Colon (tissue), 2 donors: ENCODE measurements at regions not wholly inside any gene's neighbourhood (a gene's known extent, or its start where the extent isn't known, plus 50 kb on each side); places are given as distances from the start of the nearest gene placed in this dataset.

Experiments
- FAIRE-seq: peaks from 2 replicates; lab custom pipeline; 2012; peaks lifted over from hg19 to GRCh38; lab: Jason Lieb, UNC
- donor health status: control.
- donor health status: control.

DNA sequence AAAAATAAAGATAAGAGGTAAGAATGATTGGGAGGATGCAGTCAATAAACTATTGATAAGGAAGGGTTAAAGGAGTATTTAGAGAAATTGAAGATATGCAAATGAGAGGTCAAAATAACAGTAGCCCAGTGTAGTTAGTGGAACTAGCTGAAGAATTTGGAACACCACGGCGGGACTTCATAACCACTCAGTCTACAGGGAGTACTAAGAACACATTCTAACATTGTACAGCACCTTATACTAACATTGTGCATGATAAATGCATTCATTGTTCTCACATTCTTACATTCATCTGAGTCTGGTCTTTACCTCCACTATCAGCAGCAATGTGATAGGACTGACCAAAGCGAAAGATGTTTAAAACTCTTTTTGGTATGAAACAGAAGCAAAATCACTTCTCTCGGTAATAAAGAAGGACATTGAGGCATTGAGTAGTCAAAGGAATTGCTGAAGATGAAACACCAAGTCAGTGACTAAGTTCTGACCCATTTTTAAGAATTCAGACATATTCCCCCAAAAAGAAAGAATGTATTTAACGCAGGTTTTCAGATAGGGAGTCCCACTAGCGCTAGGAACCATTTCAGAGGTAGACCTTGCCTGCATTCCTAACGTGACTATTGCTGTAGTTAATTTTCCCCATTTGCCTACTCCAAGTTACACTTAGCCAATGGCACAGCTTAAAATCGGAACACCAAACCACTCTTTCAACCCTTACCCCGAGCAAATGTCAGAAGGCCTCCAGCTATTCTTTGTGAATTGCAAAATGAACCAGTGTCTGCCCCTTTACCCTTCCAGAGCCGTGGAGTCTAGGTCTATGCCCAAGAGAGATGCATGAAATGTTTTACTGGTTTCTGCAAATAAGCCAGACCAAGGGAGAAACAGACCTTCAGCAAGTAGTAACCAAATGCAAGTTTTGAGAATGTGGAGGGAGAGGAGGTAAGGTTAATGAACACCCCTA lies 108.8 kb upstream of the IRF2BP2 start:
- no peak for FAIRE-seq

DNA sequence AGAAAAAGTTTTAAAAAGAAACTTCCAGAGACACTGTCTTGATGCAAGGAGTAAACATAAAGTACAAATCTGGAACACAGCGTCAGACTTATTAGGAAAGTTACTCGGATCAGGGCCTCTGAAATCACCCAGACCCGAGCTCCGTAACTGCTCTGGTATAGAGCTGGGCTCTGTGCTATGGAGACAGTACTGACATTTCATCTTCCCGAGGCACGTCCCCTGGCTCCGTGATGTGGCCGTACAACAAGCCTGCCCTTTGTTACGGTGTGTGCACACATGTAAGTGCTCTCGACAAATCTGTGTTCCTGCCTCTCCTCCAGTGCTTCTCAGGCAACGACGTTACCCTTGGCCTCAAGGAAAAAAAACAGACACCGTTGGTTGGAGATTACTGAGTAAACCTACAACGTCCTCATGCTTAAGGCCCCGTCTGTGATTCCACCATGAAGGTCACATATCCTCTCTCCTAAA lies 107.0 kb upstream of the IRF2BP2 start:
- FAIRE-seq: no peak

DNA sequence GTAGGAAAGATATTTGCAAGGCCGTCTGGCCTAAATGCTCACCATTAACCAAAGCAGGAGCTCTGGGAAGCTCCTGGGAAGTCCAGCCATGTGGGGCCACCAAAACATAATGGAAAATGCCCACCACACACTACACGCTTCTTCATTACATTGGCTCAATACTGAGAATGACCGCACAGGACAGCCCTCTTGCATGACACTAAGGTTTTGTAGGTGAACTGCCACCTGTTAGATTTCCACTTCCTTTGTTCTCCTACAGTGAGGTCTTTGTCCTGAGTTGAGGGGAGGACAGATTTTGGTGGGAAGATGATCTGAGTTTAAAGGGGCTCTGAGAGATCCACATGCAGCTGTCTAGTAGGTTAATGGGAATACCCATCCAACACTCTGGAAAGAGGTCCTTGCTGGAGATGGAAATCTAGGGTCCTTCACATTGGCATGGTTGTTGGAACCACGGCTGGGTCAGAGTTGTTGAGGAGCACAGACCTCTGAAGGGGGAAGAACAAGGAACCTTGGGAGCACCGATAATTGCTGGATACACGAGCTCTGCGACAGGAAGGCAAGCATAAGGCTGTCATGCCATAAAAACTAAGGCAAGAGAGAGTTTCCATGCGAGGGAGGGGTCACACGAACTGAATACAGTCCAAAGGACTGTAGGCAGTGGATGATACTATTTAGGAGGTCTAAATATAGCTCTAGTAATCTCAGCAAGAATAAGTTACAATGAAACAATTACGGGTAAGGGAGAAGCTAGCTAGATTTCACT lies 105.5 kb upstream of the IRF2BP2 start:
- no peak for FAIRE-seq

DNA sequence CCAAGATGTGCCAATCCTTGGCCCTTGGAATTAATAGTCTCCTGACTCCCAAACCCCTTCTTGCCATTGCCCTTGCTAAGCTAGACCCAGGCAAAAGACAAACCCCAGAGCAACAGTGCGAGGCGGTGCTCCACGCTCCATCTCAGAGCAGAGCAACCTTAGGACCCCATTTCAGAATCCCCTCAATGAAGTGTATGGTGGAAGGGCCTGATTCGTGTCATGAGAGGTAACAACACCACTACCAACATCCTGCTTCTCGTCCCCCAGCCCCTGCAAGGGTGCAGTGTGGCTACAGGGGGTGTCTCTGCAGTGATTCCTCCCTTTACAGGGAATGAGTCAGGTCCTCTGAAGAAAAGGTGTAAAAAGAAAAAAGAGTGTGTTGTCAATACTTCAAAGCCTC lies 103.9 kb upstream of the IRF2BP2 start:
- no peak for FAIRE-seq

DNA sequence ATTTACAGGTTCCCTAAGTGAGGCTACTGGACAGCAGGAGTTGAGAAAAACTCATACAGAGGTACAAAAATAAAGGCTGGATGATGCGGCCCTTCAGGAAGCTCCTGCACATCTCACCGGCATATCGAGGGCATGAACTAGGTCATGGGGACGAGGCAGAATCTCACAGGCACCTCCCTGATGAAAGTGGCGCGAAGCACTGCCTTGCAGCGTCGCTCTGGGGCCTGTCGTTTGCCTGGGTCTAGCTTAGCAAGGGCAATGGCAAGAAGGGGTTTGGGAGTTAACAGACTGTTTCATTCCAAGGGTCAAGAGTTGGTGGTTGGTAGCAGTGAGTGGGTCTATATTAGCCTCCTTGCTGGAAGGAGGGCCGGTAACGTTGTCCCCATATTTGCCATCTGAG lies 103.5 kb upstream of the IRF2BP2 start:
- FAIRE-seq: no peak

DNA sequence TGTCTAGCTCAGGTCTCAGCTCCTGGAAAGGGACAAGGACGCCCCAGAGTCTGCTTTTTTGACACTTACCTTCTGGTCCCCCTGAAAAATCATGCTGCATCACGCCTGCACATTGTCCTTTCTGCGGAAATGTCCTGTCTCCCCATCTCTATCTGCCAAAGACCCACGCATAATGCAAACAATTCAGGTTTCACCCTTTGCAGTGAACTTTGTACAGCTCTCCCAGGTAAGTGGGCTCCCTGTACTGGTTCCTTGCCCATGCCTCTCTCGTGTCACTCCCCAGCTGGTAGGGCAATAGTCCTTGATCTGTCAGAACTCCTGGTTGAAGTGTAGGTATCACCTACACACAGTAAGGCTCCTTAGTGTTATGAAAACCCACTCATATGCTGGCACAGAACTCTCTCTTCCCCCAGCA lies 102.9 kb upstream of the IRF2BP2 start:
- FAIRE-seq: no peak

DNA sequence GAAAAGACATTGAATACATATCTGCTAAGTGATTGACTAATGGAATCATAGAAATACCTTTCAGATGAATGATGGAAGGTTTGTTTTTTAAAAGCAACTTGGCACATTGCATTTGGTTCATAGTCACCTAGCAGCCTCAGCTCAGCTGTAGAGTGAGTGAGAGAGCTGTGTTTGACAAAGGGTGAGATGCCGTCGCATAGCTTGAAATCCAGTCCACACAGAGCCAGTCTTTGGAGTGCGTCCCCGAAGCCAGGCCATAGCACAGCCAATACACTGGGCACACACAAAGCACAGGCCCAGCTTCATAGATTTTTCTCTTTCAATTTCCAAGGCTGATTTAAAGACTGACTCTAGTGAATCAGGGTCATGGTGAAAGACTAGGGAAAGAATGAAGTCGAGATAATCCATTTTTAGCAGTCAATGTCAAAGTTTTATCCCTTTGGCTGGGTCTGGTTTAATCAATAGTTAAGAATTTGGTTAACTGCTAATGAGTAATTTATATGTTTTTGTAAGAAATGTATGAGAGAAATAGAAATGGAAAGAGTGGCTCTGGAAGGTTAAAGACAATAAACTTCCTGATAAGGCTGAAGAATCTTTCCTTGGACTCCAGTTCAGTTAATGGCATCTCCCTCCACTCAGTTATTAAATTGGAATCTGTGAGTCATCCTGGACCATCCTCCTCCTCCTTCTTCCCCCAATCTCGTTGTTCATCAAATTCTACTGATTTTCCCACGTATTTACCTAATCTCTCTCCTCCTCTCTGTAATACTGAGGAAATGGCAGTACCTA lies 101.2 kb upstream of the IRF2BP2 start:
- FAIRE-seq: no peak

DNA sequence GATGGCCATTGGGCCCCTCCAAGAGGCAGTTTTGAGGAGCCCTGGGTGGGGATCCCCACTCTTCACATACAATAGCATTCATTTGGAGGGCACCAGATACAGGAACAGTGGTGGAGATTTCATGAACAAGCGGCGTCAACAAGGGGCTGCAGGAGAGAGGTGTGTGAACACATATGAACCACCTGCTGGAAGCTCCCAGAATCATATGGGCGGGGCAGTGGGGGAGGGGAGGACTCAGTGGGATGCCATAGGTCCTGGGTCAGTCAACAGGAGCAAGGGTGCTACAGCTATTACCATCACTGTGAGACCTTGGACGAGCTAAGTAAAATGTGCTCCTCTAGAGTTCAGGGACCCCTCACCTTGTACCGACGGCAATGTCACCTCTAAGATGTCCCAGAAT lies 100.4 kb upstream of the IRF2BP2 start:
- no peak for FAIRE-seq

DNA sequence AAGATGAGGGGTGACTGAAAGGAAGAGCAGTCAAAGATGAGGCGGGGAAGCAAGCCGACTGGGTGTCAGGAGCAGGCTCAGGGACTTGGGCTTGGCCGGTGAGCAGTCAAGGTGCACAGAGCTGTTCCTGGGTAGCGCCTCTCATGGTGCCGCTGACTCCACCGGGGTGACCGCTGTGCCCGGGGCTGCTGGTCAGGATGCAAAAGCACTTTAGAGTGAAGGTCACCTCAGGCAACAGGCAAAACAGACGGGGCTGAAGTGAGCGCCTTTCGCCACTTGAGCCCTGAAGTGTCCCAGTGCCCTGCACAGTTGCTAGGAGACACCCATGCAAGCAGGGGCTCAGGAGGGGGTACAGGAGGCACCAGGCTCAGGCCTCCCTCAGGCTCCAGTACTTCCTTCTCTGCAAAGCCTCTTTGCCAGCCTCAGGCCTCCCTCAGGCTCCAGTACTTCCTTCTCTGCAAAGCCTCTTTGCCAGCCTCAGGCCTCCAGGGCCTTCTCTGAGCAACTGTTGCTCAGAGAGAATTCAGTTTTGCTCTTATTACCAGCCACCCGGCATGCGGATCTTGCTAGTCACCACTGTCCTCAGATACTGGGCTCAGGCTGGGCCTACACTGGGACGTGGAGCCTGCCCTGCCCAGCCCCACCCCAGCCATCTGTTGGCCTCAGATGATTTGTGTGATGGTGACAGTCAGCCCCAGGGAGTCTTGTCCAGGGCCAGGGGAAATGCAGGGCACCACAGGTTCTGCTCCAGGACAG lies 99.7 kb upstream of the IRF2BP2 start:
- FAIRE-seq: no peak

DNA sequence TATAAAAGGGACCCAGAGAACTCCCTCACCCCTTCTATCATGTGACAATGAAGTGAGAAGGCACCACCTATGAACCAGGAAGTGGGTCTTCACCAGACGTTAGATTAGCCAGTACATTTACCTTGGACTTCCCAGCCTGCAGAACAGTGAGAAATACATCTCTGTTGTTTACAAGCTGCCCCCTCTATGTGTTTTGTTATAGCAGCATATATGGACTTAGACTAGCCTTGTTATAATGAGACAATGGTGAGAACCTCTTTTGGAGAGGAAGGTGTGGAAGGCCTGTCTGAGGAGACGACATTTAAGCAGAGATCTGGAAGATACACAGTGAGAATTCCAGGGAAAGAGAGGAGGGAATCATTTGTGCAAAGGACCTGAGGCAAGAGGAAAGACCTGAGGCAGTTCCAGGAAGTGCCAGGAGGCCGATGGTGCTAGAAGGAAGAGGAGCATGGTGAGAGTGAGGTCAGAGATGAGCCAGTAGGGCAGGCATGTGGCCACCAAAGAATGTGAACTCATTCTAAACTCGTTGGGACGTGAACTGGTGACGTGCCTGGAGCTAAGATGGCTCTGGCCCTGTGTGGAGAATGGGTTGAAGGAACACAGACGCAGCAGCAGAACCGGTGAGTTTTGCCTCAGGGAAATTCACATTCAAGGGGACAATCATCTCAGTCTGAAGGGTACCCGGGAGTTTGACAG lies 98.9 kb upstream of the IRF2BP2 start:
- no peak for FAIRE-seq

DNA sequence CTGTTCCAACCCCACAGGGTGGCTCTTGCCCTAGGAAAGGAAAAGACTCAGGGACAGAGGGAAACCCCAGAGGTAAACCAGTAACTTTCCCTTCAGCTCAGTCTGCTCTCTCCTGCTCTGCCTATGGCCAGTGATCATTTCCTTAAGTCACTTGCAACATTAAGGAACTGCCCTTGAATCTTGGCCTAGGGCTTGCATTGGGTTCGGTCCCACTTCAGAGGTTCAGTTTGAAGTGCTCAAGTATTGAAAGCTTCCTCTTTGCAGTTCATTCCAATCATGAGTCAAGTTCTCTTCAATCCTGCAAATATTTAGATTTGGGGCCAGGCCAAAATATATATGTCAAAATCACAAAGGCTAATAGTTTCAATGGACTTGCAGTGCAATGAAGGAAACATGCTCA lies 97.7 kb upstream of the IRF2BP2 start:
- no peak for FAIRE-seq

DNA sequence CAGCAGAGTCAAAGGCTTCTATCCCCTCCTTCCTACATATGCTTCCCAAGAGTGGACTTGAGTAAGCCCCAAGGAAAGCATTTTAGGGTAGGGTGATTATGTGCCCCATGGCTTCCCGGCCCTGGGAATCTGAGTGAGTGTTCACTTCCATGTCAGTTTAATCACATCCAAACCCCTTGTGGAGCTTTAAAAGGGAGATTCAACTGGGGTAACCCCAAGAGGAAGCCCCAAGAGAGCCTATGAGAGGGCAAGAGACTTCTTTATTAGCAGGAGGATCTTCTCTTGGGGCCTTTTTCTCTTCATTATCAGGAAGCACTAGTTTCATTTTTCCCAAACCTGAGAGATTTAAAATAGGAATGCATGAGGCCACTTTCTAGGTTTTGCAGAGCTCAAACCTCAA lies 97.0 kb upstream of the IRF2BP2 start:
- FAIRE-seq: no peak

DNA sequence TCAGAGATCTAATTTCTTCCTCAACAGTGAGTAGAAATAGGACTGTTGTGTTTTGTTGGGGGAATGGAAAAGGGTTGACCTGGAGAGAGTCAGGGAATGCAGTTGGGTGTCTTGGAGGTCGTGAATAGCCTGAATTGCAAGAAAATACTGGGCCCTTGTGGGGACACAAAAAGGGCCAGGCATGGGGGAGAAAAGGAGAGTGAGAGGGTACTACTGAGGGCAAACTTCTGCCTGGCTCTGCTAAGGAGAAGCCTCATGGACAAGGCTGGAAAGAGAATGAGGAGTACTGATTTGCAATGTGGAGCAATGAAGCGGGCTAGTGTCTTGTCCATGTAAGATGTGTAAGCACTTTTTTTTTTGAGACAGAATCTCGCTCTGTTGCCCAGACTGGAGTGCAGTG lies 96.2 kb upstream of the IRF2BP2 start:
- no peak for FAIRE-seq

DNA sequence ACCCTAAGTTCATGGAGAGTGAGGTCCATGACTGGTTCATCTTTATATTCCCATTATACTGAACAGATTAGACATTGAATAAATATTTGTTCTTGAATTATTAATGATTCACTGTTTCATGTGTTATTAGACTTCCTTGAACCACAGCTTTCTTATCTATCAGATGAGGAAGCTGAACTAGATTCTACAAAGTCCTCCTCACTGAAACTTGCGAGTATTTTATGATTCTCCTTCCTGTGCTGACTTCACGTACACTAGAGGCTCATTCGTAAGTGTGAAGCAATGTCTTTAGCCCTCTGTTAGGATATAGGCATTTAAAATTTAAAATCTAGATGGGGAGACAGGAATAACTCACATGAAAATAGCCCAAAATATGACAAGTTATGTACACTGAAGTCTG lies 95.6 kb upstream of the IRF2BP2 start:
- FAIRE-seq: no peak

DNA sequence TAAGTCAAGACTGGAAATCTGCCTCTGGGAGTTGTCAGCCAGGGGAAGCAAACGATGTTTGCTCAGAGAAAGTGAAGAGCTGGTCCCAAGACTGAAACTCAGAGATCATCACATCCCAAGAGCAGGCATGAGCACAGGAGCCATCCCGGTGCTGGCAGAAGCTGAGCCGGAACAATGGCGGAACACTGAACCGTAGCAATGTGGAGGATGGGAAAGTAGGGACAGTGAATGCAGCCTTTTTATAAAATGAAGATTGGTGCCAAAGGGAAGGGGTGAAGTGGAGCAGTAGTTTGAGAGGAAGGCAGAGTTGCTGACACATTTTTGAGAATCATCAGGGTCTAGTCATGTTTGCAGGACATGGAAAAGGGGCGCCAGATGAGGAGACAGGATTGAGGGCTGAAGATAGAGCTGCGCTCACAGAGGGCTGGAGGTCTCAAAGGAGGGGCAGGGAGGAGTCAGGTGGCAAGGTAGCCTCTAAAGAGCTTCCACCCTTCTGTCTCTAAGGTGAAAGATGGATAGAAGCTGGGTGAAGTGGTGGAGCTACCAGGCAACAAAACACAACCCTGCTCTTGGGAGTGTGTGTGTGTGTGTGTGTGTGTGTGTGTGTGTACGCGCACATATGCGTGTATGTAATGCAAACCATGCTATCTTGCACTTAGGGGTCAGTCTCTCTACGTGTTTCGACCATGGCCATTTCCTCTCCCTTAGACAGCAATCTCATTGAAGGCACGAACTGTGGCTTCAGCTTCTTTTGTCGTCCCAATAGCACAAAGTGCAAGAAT lies 94.3 kb upstream of the IRF2BP2 start:
- FAIRE-seq: no peak

DNA sequence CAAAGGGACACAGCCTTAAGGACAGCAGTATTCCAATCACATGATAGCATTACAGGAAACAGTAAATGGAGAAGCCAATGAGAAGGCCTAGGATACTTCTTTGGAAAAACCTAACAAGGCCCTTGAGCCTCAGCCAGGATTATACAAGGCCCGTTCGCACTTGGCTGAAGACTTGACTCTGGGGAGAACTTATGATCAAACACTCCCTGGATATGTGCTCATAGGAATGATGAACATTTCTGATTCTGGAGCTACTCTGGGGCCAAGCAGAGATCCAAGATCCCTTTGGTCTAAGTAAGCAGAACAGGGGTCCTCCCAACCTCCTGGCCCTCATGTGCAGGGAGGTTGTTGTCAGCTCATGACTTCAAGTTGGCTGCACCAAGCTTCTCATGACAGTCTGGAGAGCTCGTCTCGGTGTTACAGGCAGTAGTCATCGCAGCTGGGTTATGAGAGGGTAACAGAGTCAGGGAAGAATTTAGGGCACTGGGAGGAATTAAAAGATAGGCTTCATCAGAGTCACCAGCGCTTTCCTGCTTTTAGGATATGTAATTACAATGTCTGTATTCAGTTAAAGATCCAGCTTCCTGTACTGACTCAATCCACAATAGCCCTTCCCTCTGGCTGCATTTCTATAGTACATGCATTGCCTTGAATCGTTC lies 92.5 kb upstream of the IRF2BP2 start:
- FAIRE-seq: no peak

DNA sequence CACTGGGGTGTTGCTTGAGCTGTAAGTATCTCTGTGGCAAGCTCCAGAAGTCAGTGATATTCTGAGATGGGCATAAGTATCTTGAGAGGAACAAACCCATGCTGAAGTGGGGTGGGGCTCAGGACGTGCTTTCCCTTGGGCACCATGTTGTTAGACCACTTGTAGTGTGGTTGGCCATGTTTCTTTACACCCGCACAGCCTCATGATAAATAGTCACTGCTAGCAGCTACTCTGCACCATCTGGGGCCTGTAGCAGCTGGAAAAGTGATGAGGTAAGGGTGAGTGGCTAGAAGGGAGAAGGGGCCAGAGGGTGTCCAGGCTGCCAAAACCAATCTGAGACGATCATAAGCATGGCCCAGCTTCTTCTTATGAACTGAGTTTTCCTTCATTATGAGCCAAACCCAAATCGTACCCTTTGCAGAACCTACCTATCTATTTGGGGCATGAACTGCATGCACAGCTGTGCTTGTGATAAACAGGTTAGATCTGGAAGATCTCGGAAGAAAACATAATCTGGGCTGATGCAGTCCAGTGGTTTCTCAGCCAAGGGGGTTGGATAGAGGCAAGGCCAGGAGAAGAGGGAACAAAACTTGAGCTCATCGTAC lies 91.9 kb upstream of the IRF2BP2 start:
- FAIRE-seq: no peak

DNA sequence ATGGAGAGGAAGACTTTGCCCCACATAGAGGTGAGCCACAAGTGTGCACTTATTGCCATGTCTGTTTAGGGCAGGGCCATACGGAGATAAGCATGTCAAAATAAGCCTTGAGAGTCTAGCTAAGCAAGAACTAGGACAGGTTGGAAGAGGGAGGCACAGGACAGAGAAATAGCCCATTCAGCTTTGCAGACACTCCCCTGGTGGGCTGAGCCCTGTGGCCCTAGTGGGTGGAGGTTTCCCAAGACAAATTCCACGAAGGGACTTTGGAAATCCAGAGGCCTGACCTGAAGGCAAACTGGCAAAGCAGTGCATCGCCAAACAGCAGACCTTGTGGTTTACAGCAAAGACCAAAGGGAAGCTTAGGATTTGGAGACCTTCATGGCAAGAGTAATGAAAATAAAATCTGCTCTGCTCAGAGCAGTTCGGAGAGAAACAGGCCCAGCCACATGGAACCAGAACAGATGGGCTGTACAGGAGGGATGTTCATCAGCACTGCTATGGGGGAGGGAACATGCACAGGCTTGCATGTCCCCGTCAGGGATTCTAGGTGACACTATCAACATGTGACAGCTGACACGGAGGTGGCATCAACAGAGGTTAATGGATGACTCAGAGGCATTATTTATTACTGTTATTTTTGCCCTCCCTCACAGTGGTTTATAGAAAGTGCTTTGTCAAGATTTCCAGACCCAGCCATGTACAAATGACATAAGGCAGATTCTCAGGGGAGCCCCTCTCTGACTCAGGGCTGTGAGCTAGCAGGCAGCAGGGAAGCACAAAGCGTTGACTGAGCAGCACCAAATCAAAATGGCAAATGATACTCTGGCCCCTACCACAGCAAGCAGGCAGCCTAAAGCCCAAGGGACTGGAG lies 90.1 kb upstream of the IRF2BP2 start:
- FAIRE-seq: no peak
